AG04449 (cell line): ENCODE measurements at regions not wholly inside any gene's neighbourhood (a gene's known extent, or its start where the extent isn't known, plus 50 kb on each side); places are given as distances from the start of the nearest gene placed in this dataset.

Source experiments
- CTCF ChIA-PET: fragments of 350-600 bp; formaldehyde crosslinking; extraction: SDS; loops from one replicate; lab custom pipeline; 2021; ENCODE audit warnings: antibody characterized with exemption; lab: Yijun Ruan, JAX
- POLR2A ChIA-PET: fragments of 400-600, 350-600 bp; formaldehyde crosslinking; extraction: SDS; loops from one replicate; lab custom pipeline; 2020; ENCODE audit warnings: antibody characterized with exemption, inconsistent platforms; lab: Yijun Ruan, JAX
- DNase-seq: peaks from one replicate; pipeline ENCODE4 v3.0.0-alpha.2; 2010; ENCODE audit warnings: low read depth, low spot score
- H3K4me3 ChIP-seq: 2 replicates; pipeline ENCODE4 v1.5.1; 2011; ENCODE audit warnings: low read depth, mild to moderate bottlenecking, control low read depth, low read length
- CTCF ChIP-seq: IDR thresholded peaks from one replicate; pipeline ENCODE4 v1.5.1; 2011; ENCODE audit warnings: mild to moderate bottlenecking, moderate library complexity, low read length, control low read depth, inconsistent platforms; ENCODE audit not compliant: insufficient read depth; ENCODE audit errors: missing control alignments

- no peak overlapping the region for H3K4me3 ChIP-seq
- ChIA-PET POLR2A (no interaction called here), CTCF (interaction anchor here (0.6 to 1.7 kb wide), 3 partner anchors 14 to 42 kb away, joined by 3 to 4 read pairs (median 3); no protein-coding TSS in a partner anchor)
- no peak for DNase-seq
- no peak for TF ChIP-seq CTCF
These were observed 81.6 kb upstream of the NFIB start for GRCh38 chr9:14395317-14396082.

GRCh38 chr9:14393418-14393817, 79.5 kb upstream of the NFIB start:
- no peak overlapping the region for H3K4me3 ChIP-seq
- ChIA-PET POLR2A (no interaction called here), CTCF (no interaction called here)
- no peak for TF ChIP-seq CTCF
- no peak for DNase-seq

- H3K4me3 ChIP-seq: no peak overlapping the region
- CTCF ChIA-PET: no interaction called here
- TF ChIP-seq CTCF: no peak
- POLR2A ChIA-PET: no interaction called here
- no peak for DNase-seq
These were observed 77.7 kb upstream of the NFIB start for GRCh38 chr9:14391620-14392019.

GRCh38 chr9:14389657-14390056, 75.7 kb upstream of the NFIB start:
- POLR2A ChIA-PET: no interaction called here
- no peak overlapping the region for H3K4me3 ChIP-seq
- no peak for TF ChIP-seq CTCF
- CTCF ChIA-PET: interaction anchor here (1.0 kb wide), 1 partner anchor 36 kb away, joined by 3 read pairs; no protein-coding TSS in a partner anchor
- no peak for DNase-seq

- ChIA-PET POLR2A (no interaction called here), CTCF (no interaction called here)
- no peak overlapping the region for H3K4me3 ChIP-seq
- no peak for TF ChIP-seq CTCF
- no peak for DNase-seq
These were observed 75.2 kb upstream of the NFIB start for GRCh38 chr9:14389146-14389545.

- CTCF ChIA-PET: no interaction called here
- POLR2A ChIA-PET: no interaction called here
- H3K4me3 ChIP-seq: no peak overlapping the region
- DNase-seq: no peak
- TF ChIP-seq CTCF: no peak
These were observed 69.8 kb upstream of the NFIB start for GRCh38 chr9:14383773-14384172.
